Testis (tissue), 2 donors: ENCODE measurements at regions not wholly inside any gene's neighbourhood (a gene's known extent, or its start where the extent isn't known, plus 50 kb on each side); places are given as distances from the start of the nearest gene placed in this dataset.
A peak's percentile ranks its signal among the peaks of the same experiment; 100 is the strongest.

ENCODE experiments used
- POLR2A ChIP-seq: fragments of 450-650 bp; IDR thresholded peaks from one replicate; pipeline ENCODE4 v1.6.1; 2017; ENCODE audit warnings: antibody characterized with exemption, mild to moderate bottlenecking, moderate library complexity
- TF ChIP-seq, protein P1 (sequence below), 3 experiments: fragments of 450-650 bp in 2 of 3; fragments of 200-600 bp in 1 of 3; sonication (generic) in 1 of 3; IDR thresholded peaks; one replicate each; pipeline ENCODE4 v1.5.1; 2016 to 2019; ENCODE audit warnings: antibody characterized with exemption in 3 of 3, mild to moderate bottlenecking in 2 of 3, moderate library complexity in 1 of 3

DNA sequence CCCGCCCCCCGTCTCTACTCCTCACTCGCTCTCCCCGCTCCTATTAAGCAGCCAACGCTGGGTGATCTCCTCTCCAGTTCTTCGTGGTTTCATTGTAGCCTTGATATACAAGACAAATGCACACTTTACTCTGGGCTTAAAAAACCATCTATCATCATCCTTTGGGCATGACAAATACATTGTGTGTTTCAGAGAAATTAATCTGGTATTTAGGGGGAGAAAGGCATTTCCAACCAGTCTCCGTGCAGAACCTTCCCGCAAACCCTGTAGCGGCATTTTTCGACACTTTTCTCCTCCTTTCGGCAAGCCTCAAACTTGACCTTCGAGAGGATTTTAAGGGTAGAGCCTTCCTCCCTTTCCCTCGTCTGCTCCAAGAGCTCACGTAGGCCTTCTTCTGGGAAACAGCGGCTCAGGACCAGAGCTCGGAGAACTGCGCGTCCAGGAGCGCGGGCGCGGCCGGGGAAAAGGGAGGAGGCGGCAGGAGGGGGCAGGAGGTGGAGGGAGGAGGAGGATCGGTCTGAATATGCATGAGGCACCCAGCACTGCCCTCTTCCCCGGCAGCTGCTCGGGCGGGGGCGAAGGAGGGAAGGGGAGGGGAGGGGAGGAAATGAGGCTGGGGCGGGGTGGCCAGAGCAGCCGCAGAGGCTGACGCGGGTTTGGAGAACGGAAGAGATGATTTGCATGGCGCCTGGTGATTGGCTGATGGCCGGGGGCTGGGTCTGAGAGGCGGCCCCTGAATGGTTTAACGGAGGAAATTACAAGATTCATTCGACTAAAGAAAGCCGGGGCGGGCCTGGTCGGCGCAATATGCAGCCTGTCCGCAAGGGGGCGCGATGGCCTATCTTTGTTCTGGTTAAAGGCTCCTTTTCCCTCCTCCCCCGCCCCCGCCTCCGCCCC is 127.5 kb downstream of the TMEM161B start:
- TF ChIP-seq, protein P1, sequence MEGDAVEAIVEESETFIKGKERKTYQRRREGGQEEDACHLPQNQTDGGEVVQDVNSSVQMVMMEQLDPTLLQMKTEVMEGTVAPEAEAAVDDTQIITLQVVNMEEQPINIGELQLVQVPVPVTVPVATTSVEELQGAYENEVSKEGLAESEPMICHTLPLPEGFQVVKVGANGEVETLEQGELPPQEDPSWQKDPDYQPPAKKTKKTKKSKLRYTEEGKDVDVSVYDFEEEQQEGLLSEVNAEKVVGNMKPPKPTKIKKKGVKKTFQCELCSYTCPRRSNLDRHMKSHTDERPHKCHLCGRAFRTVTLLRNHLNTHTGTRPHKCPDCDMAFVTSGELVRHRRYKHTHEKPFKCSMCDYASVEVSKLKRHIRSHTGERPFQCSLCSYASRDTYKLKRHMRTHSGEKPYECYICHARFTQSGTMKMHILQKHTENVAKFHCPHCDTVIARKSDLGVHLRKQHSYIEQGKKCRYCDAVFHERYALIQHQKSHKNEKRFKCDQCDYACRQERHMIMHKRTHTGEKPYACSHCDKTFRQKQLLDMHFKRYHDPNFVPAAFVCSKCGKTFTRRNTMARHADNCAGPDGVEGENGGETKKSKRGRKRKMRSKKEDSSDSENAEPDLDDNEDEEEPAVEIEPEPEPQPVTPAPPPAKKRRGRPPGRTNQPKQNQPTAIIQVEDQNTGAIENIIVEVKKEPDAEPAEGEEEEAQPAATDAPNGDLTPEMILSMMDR (IDR thresholded peaks at IDR 0.05): peak; percentile 62 to 91 (median 82)
- TF ChIP-seq POLR2A: no peak
